ENCODE measurements at regions not wholly inside any gene's neighbourhood (a gene's known extent, or its start where the extent isn't known, plus 50 kb on each side); places are given as distances from the start of the nearest gene placed in this dataset.

GRCh38 chr4:128583753-128584712, 225.5 kb upstream of the JADE1 start:
- in situ Hi-C loops (cut with MboI; ENCODE audit: low pct_unique_long_range_greater_than_20kb, low sequenced_read_pairs), result no loop called here
- DNase-seq, result no peak

DNA sequence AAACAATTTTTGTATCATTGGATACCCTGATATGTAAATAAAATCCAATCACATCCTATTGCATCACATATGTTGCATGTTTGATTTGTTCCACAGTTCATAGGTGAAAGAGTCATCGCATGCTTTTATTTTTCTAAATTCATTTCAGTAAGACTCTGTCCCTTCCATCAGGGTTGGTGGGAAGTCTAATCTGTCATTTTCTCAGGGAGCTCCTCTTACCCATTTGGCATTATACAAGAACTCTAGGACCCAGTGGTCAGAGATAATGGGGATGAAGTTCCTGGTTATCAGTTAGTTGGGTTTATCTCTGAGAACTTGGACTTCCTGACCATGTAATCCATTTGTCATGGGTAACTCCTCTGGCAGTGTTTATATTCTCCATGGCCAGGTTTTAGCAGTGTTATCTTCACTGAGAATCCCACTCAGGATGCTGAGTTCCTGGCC, 227.1 kb upstream of the JADE1 start:
- in situ Hi-C loops (cut with MboI; ENCODE audit: low pct_unique_long_range_greater_than_20kb, low sequenced_read_pairs), result no loop called here
- DNase-seq, result no peak

- in situ Hi-C loops (cut with MboI; ENCODE audit: low pct_unique_long_range_greater_than_20kb, low sequenced_read_pairs), result no loop called here
- DNase-seq, result no peak
Observed at GRCh38 chr4:128579154-128579853, 230.2 kb upstream of the JADE1 start.

DNA sequence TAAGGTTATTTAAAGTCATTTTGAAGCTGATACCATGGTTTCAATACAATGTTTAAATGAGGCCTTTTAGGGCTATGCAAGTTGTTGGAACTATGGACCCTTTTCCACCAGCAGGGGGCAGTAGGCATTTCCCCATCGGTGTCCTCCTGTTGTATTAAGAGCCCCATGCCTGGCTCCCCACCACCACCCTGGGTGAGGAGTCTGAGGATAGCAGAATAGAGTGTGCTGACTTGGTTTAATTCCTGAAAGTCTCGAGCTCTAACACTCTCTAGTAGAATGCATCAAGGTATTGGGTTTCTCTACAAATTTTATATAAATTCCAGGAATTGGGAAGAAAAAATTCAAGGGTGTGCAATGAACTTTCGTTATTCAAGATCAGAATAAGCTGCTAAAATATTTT, 234.8 kb upstream of the JADE1 start:
- peak; percentile 69 for DNase-seq
- in situ Hi-C loops (cut with MboI; ENCODE audit: low pct_unique_long_range_greater_than_20kb, low sequenced_read_pairs), result no loop called here

- in situ Hi-C loops (cut with MboI; ENCODE audit: low pct_unique_long_range_greater_than_20kb, low sequenced_read_pairs), result no loop called here
- no peak for DNase-seq
Observed at GRCh38 chr4:128573781-128574508, 235.6 kb upstream of the JADE1 start.

- in situ Hi-C loops (cut with MboI; ENCODE audit: low pct_unique_long_range_greater_than_20kb, low sequenced_read_pairs), result no loop called here
Observed at GRCh38 chr4:128572778-128573241, 236.7 kb upstream of the JADE1 start.

GRCh38 chr4:128571747-128572146, 237.8 kb upstream of the JADE1 start:
- in situ Hi-C loops (cut with MboI; ENCODE audit: low pct_unique_long_range_greater_than_20kb, low sequenced_read_pairs), result no loop called here

More at GRCh38 chr4:128572778-128573241, 236.7 kb upstream of the JADE1 start:
- no peak for DNase-seq

GRCh38 chr4:128570387-128570975, 239.0 kb upstream of the JADE1 start:
- in situ Hi-C loops (cut with MboI; ENCODE audit: low pct_unique_long_range_greater_than_20kb, low sequenced_read_pairs), result no loop called here
- DNase-seq, result peak; percentile 76

More at GRCh38 chr4:128571747-128572146, 237.8 kb upstream of the JADE1 start:
- DNase-seq, result no peak

GRCh38 chr4:128566693-128567092, 242.8 kb upstream of the JADE1 start:
- in situ Hi-C loops (cut with MboI; ENCODE audit: low pct_unique_long_range_greater_than_20kb, low sequenced_read_pairs), result no loop called here
- DNase-seq, result no peak

GRCh38 chr4:128565565-128566186, 243.8 kb upstream of the JADE1 start:
- in situ Hi-C loops (cut with MboI; ENCODE audit: low pct_unique_long_range_greater_than_20kb, low sequenced_read_pairs), result no loop called here
- DNase-seq, result peak; percentile 48

GRCh38 chr4:128565054-128565453, 244.4 kb upstream of the JADE1 start:
- in situ Hi-C loops (cut with MboI; ENCODE audit: low pct_unique_long_range_greater_than_20kb, low sequenced_read_pairs), result no loop called here
- no peak for DNase-seq

DNA sequence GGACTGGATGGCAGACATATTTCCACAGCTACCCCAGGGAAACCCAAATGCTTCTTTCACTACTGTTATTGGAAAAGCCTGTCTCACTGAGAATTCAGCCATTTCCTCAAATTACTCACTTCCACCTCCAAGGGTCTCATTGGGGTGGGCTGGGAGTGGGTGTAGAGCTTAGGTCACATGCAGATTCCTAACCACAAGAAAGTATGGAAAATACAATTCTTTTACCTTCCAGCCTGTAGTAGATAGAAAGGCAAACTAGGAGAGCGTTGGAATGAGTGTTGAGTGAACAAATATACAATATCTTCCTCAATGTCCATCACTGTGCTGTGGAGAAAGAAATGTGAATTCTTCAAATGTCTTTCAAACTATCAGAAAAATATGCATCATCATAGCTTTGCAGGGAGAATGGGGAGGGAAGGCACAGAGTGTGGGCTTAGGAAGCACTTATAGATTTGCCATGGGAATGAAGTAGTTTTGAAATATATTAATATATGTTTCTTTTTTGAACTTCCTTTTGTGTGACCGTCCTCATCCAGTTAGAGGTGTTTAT, 245.3 kb upstream of the JADE1 start:
- in situ Hi-C loops (cut with MboI; ENCODE audit: low pct_unique_long_range_greater_than_20kb, low sequenced_read_pairs), result no loop called here
- DNase-seq, result no peak

- in situ Hi-C loops (cut with MboI; ENCODE audit: low pct_unique_long_range_greater_than_20kb, low sequenced_read_pairs), result no loop called here
- peak; percentile 21 for DNase-seq
Observed at GRCh38 chr4:128560754-128561495, 248.6 kb upstream of the JADE1 start.

GRCh38 chr4:128558896-128559679, 250.4 kb upstream of the JADE1 start:
- DNase-seq, result peak; percentile 48
- in situ Hi-C loops (cut with MboI; ENCODE audit: low pct_unique_long_range_greater_than_20kb, low sequenced_read_pairs), result no loop called here

GRCh38 chr4:128556756-128557155, 252.7 kb upstream of the JADE1 start:
- in situ Hi-C loops (cut with MboI; ENCODE audit: low pct_unique_long_range_greater_than_20kb, low sequenced_read_pairs), result no loop called here
- no peak for DNase-seq

DNA sequence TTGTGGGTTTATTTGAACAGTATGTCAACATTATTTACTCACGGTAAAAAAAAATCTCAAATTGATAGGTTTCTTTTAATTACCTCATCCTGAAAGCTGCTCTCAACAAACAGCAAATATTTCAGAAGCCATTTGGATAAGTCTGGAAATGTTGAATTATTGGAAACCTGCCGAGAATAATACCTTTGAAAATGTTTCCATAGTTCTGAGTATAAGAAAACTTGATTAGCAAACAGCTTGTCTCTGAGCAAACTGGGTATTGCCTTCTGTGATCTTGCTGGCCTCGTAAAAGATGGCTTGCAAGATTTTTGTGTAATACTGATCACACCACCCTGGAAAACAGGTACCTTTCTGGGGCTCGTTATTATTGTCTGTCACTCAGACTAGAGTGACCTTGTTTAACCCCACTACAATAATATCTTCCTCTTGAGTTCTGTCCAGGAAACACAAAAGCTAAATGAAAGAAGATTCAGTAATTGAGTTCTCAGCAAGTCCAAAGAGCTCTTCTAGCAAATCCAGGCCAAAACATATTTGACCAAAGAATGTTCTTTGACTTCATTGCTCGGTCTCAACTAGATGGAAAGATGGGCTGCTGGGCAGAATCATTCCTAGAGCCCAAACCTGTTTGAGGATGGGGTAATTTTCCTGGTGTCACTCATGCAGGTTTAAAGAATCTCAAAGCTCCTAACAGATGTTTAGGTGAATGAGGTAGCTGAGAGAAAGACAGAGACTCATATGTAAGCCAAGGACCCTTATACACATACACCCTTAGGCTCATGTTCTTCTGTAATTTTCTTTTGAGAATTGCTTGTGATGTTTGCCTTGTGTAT, 255.6 kb upstream of the JADE1 start:
- peak; percentile 45 for DNase-seq
- in situ Hi-C loops (cut with MboI; ENCODE audit: low pct_unique_long_range_greater_than_20kb, low sequenced_read_pairs), result no loop called here
